ENCODE measurements at regions not wholly inside any gene's neighbourhood (a gene's known extent, or its start where the extent isn't known, plus 50 kb on each side); places are given as distances from the start of the nearest gene placed in this dataset.
A peak's percentile ranks its signal among the peaks of the same experiment; 100 is the strongest.

- H3K27ac ChIP-seq, result no peak overlapping the region
- DNase-seq (ENCODE audit: low spot score), result no peak
- H3K36me3 ChIP-seq, result no peaks in the 10 kb centered on the region
- H3K27me3 ChIP-seq (replicated peaks; ENCODE audit: insufficient read depth), result no peaks in the 10 kb centered on the region
- no peaks in the 10 kb centered on the region for H3K9me3 ChIP-seq
- WGBS, result 78% methylated on average over 2 of the region's 2 CpGs
- no peak overlapping the region for H3K4me3 ChIP-seq
- no peaks in the 10 kb centered on the region for H3K4me1 ChIP-seq (replicated peaks)
- TF ChIP-seq POLR2AphosphoS5 (IDR thresholded peaks at IDR 0.05), result no peak
- TF ChIP-seq CTCF (IDR thresholded peaks at IDR 0.05), result no peak
- no peak for TF ChIP-seq POLR2A (IDR thresholded peaks at IDR 0.05)
- intact Hi-C loops (cut with DNase I), result no loop called here
Measured at GRCh38 chr3:81303321-81303720, 458.1 kb downstream of the GBE1 start.

DNA sequence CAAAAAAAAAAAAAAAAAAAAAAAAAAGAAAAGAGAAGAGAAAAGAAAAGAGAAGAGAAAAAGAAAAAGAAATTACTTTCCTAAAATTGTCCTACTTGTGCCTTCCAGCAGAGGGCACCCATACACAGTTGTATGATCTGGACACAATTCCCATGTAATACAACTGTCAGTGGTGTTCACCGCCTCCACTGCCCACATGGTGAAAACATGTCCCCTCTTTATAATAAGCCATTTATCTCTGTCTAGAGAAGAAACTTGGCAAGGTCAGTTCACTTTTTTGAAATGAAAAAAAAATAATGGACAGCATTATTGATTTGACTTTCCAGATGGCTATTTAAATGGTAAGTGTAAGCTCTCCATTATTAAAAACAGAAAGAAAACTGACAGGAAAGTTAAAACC is 459.4 kb downstream of the GBE1 start:
- WGBS, result 11% methylated on average over 1 of the region's 1 CpG
- no peak for DNase-seq (ENCODE audit: low spot score)

GRCh38 chr3:81301230-81301629 is 460.2 kb downstream of the GBE1 start:
- intact Hi-C loops (cut with DNase I), result no loop called here
- Histone ChIP-seq H3K27ac (no peak overlapping the region), H3K36me3 (no peaks in the 10 kb centered on the region), H3K9me3 (no peaks in the 10 kb centered on the region), H3K4me3 (no peak overlapping the region), H3K4me1 (replicated peaks) (no peaks in the 10 kb centered on the region), H3K27me3 (replicated peaks; ENCODE audit: insufficient read depth) (no peaks in the 10 kb centered on the region)
- DNase-seq (ENCODE audit: low spot score), result no peak
- TF ChIP-seq POLR2AphosphoS5 (IDR thresholded peaks at IDR 0.05) (no peak), CTCF (IDR thresholded peaks at IDR 0.05) (no peak), POLR2A (IDR thresholded peaks at IDR 0.05) (no peak)
- WGBS, result 88% methylated on average over 1 of the region's 1 CpG

More for the DNA sequence above, 459.4 kb downstream of the GBE1 start:
- no peaks in the 10 kb centered on the region for H3K27me3 ChIP-seq (replicated peaks; ENCODE audit: insufficient read depth)
- no peaks in the 10 kb centered on the region for H3K36me3 ChIP-seq
- intact Hi-C loops (cut with DNase I), result no loop called here
- H3K4me1 ChIP-seq (replicated peaks), result no peaks in the 10 kb centered on the region
- H3K4me3 ChIP-seq, result no peak overlapping the region
- H3K9me3 ChIP-seq, result no peaks in the 10 kb centered on the region
- no peak for TF ChIP-seq POLR2A (IDR thresholded peaks at IDR 0.05)
- peak in 3 of 4 experiments; percentile 17 to 49 (median 46) for TF ChIP-seq CTCF (IDR thresholded peaks at IDR 0.05)
- no peak for TF ChIP-seq POLR2AphosphoS5 (IDR thresholded peaks at IDR 0.05)
- H3K27ac ChIP-seq, result no peak overlapping the region

DNA sequence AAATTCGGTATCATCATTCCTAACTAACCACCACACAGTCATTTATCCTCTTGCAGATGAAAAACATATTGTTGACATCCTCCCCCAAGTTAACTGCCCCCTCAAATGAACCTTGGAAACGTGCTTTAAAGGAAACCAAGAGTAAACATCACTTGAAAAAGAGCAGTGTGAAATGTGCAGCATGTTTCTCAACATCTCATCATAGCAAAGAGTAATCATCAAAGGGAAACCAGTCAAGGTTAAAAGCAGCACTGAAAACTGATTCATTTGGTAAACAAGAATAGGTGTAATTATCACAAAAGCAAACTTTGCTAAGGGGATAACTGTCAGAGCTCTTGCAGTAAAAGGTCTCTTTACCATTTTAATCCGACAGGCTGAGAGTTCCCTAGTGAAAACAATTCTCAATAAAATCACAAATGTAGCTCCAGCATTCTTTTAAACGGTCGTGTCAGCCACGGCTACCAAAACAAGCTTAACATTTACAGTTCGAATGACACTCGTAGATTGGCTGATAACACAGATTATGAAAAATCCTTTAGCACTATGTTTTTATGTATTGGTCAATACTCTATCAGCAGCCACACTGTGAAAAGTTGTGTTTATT is 461.0 kb downstream of the GBE1 start:
- Histone ChIP-seq H3K27me3 (replicated peaks; ENCODE audit: insufficient read depth) (no peaks in the 10 kb centered on the region), H3K9me3 (no peaks in the 10 kb centered on the region), H3K27ac (no peak overlapping the region), H3K4me1 (replicated peaks) (no peaks in the 10 kb centered on the region), H3K36me3 (no peaks in the 10 kb centered on the region), H3K4me3 (no peak overlapping the region)
- no peak for DNase-seq (ENCODE audit: low spot score)
- TF ChIP-seq POLR2AphosphoS5 (IDR thresholded peaks at IDR 0.05), result no peak
- 27% methylated on average over 8 of the region's 8 CpGs for WGBS
- intact Hi-C loops (cut with DNase I), result no loop called here

- no peak for DNase-seq (ENCODE audit: low spot score)
- Histone ChIP-seq H3K27ac (no peak overlapping the region), H3K36me3 (no peaks in the 10 kb centered on the region), H3K4me1 (replicated peaks) (no peaks in the 10 kb centered on the region), H3K4me3 (no peak overlapping the region), H3K27me3 (replicated peaks; ENCODE audit: insufficient read depth) (no peaks in the 10 kb centered on the region), H3K9me3 (no peaks in the 10 kb centered on the region)
- TF ChIP-seq POLR2A (IDR thresholded peaks at IDR 0.05) (no peak), POLR2AphosphoS5 (IDR thresholded peaks at IDR 0.05) (no peak), CTCF (IDR thresholded peaks at IDR 0.05) (no peak)
- intact Hi-C loops (cut with DNase I), result no loop called here
- WGBS, result 77% methylated on average over 3 of the region's 3 CpGs
Measured at GRCh38 chr3:81299481-81299880, 462.0 kb downstream of the GBE1 start.

Data from prostate gland (tissue), 2 donors.